Esophagus muscularis mucosa (tissue), 4 donors: ENCODE measurements at regions not wholly inside any gene's neighbourhood (a gene's known extent, or its start where the extent isn't known, plus 50 kb on each side); places are given as distances from the start of the nearest gene placed in this dataset.

Experiments used
- DNase-seq: peaks from one replicate; pipeline ENCODE4 v3.0.0-alpha.2; 2017; ENCODE audit errors: extremely low spot score
- H3K27ac ChIP-seq, 4 donors: fragments of 200-600 bp; sonication (generic); replicated peaks in 1 of 4; 1 replicate in 3 of 4; 2 replicates in 1 of 4; pipeline ENCODE4 v1.5.1; 2016 to 2019; ENCODE audit warnings: mild to moderate bottlenecking in 1 of 4
- H3K27me3 ChIP-seq, 4 donors: fragments of 200-600 bp; sonication (generic); one replicate each; pipeline versions ENCODE4 v1.5.1 to v1.6.0; 2016 to 2019
- H3K36me3 ChIP-seq, 4 donors: fragments of 200-600 bp; sonication (generic); one replicate each; pipeline ENCODE4 v1.5.1; 2016 to 2019
- H3K4me1 ChIP-seq, 4 donors: fragments of 200-600 bp; sonication (generic); one replicate each; pipeline ENCODE4 v1.5.1; 2016 to 2019
- H3K4me3 ChIP-seq, 4 donors: fragments of 200-600 bp; sonication (generic); 1 replicate in 2 of 4; 2 replicates in 2 of 4; pipeline ENCODE4 v1.5.1; 2016 to 2019; ENCODE audit warnings: mild to moderate bottlenecking in 4 of 4, moderate library complexity in 1 of 4
- H3K9me3 ChIP-seq, 4 donors: fragments of 200-600 bp; sonication (generic); 1 replicate in 3 of 4; 2 replicates in 1 of 4; pipeline ENCODE4 v1.5.1; 2016 to 2019
- CTCF ChIP-seq, 3 experiments: fragments of 200-600 bp in 2 of 3; fragments of 450-650 bp in 1 of 3; sonication (generic) in 2 of 3; IDR thresholded peaks; one replicate each; pipeline ENCODE4 v1.5.1; 2017 to 2019; ENCODE audit warnings: antibody characterized with exemption in 3 of 3, mild to moderate bottlenecking in 2 of 3, moderate library complexity in 1 of 3
- EP300 ChIP-seq: sonication (generic); formaldehyde crosslinking; IDR thresholded peaks from one replicate; pipeline ENCODE4 v1.6.1; 2017; ENCODE audit warnings: antibody characterized with exemption
- POLR2A ChIP-seq: fragments of 450-650 bp; IDR thresholded peaks from one replicate; pipeline ENCODE4 v1.6.1; 2017; ENCODE audit warnings: antibody characterized with exemption, moderate library complexity, mild to moderate bottlenecking, low read depth
- POLR2AphosphoS5 ChIP-seq, 2 donors: sonication (generic); formaldehyde crosslinking; IDR thresholded peaks; one replicate each; pipeline ENCODE4 v1.6.1; 2017; ENCODE audit warnings: antibody characterized with exemption in 2 of 2
- WGBS: methylation state at CpG from one replicate; pipeline ENCODE4 v1.1.5; 2018; 5-methylcytosine and 5-hydroxymethylcytosine counted together
- intact Hi-C: fragments of 100-400 bp; cut with DNase I; formaldehyde crosslinking; loops from one replicate; pipeline ENCODE4 v1.15.1; 2023

- Histone ChIP-seq H3K4me3 (no peak overlapping the region), H3K36me3 (no peaks in the 10 kb centered on the region), H3K27ac (no peak overlapping the region), H3K4me1 (no peaks in the 10 kb centered on the region), H3K27me3 (peaks cover 0 to 4% (median 0%) of the 10 kb centered on the region in 4 donors), H3K9me3 (peaks cover 0 to 4% (median 0%) of the 10 kb centered on the region in 4 donors)
- WGBS = 78% methylated on average over 3 of the region's 3 CpGs
- TF ChIP-seq EP300 = no peak
- no peak for TF ChIP-seq CTCF (IDR thresholded peaks at IDR 0.05)
- no peak for TF ChIP-seq POLR2A
- no peak for TF ChIP-seq POLR2AphosphoS5 (IDR thresholded peaks at IDR 0.05)
- no peak for DNase-seq
- intact Hi-C loops = no loop called here
Measured at GRCh38 chrX:42027367-42028000, 104.1 kb upstream of the CASK start.

GRCh38 chrX:42025861-42026260 is 102.5 kb upstream of the CASK start:
- WGBS = 72% methylated on average over 2 of the region's 2 CpGs
- no peak overlapping the region for H3K4me3 ChIP-seq
- H3K27ac ChIP-seq = no peak overlapping the region
- no peaks in the 10 kb centered on the region for H3K9me3 ChIP-seq
- DNase-seq = no peak
- H3K4me1 ChIP-seq = no peaks in the 10 kb centered on the region
- intact Hi-C loops = no loop called here
- TF ChIP-seq POLR2A (no peak), CTCF (IDR thresholded peaks at IDR 0.05) (no peak), EP300 (no peak), POLR2AphosphoS5 (IDR thresholded peaks at IDR 0.05) (no peak)
- no peaks in the 10 kb centered on the region for H3K36me3 ChIP-seq
- peaks cover 0 to 7% (median 0%) of the 10 kb centered on the region in 4 donors for H3K27me3 ChIP-seq

- TF ChIP-seq POLR2AphosphoS5 (IDR thresholded peaks at IDR 0.05) (no peak), CTCF (IDR thresholded peaks at IDR 0.05) (no peak), POLR2A (no peak), EP300 (no peak)
- intact Hi-C loops = no loop called here
- H3K27ac ChIP-seq = no peak overlapping the region
- no peak for DNase-seq
- H3K4me1 ChIP-seq = no peaks in the 10 kb centered on the region
- H3K9me3 ChIP-seq = no peaks in the 10 kb centered on the region
- H3K4me3 ChIP-seq = no peak overlapping the region
- no peaks in the 10 kb centered on the region for H3K36me3 ChIP-seq
- WGBS = 88% methylated on average over 1 of the region's 1 CpG
- peaks cover 0 to 7% (median 0%) of the 10 kb centered on the region in 4 donors for H3K27me3 ChIP-seq
Measured at GRCh38 chrX:42023122-42023521, 99.8 kb upstream of the CASK start.

GRCh38 chrX:42022158-42022557 is 98.8 kb upstream of the CASK start:
- intact Hi-C loops = no loop called here
- Histone ChIP-seq H3K9me3 (no peaks in the 10 kb centered on the region), H3K27me3 (peaks cover 0 to 7% (median 0%) of the 10 kb centered on the region in 4 donors), H3K27ac (no peak overlapping the region), H3K4me1 (no peaks in the 10 kb centered on the region), H3K36me3 (no peaks in the 10 kb centered on the region), H3K4me3 (no peak overlapping the region)
- TF ChIP-seq POLR2A (no peak), POLR2AphosphoS5 (IDR thresholded peaks at IDR 0.05) (no peak), CTCF (IDR thresholded peaks at IDR 0.05) (no peak), EP300 (no peak)
- no peak for DNase-seq

- no peaks in the 10 kb centered on the region for H3K36me3 ChIP-seq
- no peaks in the 10 kb centered on the region for H3K4me1 ChIP-seq
- H3K27ac ChIP-seq = no peak overlapping the region
- TF ChIP-seq POLR2AphosphoS5 (IDR thresholded peaks at IDR 0.05) (no peak), POLR2A (no peak), CTCF (IDR thresholded peaks at IDR 0.05) (no peak), EP300 (no peak)
- no peaks in the 10 kb centered on the region for H3K9me3 ChIP-seq
- H3K4me3 ChIP-seq = no peak overlapping the region
- no peak for DNase-seq
- H3K27me3 ChIP-seq = peaks cover 0 to 4% (median 0%) of the 10 kb centered on the region in 4 donors
- intact Hi-C loops = no loop called here
Measured at GRCh38 chrX:42021058-42021457, 97.7 kb upstream of the CASK start.
